ENCODE measurements at regions not wholly inside any gene's neighbourhood (a gene's known extent, or its start where the extent isn't known, plus 50 kb on each side); places are given as distances from the start of the nearest gene placed in this dataset.

- H4K20me1 ChIP-seq (ENCODE audit: insufficient read depth, low read length): no peaks in the 10 kb centered on the region
- H3K4me2 ChIP-seq (ENCODE audit: low read depth, low read length): no peak overlapping the region
- H3K14ac ChIP-seq (replicated peaks; ENCODE audit: low read depth, low read length): no peak overlapping the region
- no peaks in the 10 kb centered on the region for H3K27me3 ChIP-seq (ENCODE audit: control insufficient read depth, insufficient read depth, low read length)
- TF ChIP-seq SMC3 (IDR thresholded peaks at IDR 0.05; ENCODE audit: low read depth, low read length) (no peak), CEBPB (IDR thresholded peaks at IDR 0.05; ENCODE audit: low read depth, low read length) (no peak), USF2 (IDR thresholded peaks at IDR 0.05; ENCODE audit: low read depth, low read length) (no peak), POLR2A (IDR thresholded peaks at IDR 0.05; ENCODE audit: low read depth, low read length) (no peak), RFX5 (IDR thresholded peaks at IDR 0.05; ENCODE audit: low read depth, low read length) (no peak), RCOR1 (IDR thresholded peaks at IDR 0.05; ENCODE audit: insufficient replicate concordance, low read length) (no peak), MXI1 (IDR thresholded peaks at IDR 0.05; ENCODE audit: borderline replicate concordance, low read depth, low read length) (no peak), NFE2L2 (IDR thresholded peaks at IDR 0.05; ENCODE audit: low read depth, low read length) (no peak), CHD1 (IDR thresholded peaks at IDR 0.05; ENCODE audit: low read depth, low read length) (no peak), BHLHE40 (IDR thresholded peaks at IDR 0.05; ENCODE audit: low read depth, low read length) (no peak)
- no TSS peak for BruUV-seq (replicated peaks)
- no peak overlapping the region for H3K27ac ChIP-seq (ENCODE audit: insufficient read depth, low read length)
- H2AK5ac ChIP-seq (ENCODE audit: low read depth, low read length): no peak overlapping the region
- dilution Hi-C loops (cut with HindIII; ENCODE audit: low sequenced_read_pairs, unreplicated experiment): no loop called here
- no peak overlapping the region for H2BK20ac ChIP-seq (ENCODE audit: low read depth, low read length)
- no peak overlapping the region for H3K18ac ChIP-seq (ENCODE audit: low read depth, low read length)
- DNase-seq (no peak), ATAC-seq (ENCODE audit: low read depth) (no peak)
- in situ Hi-C loops (cut with MboI; ENCODE audit: low sequenced_read_pairs): no loop called here
- no peaks in the 10 kb centered on the region for H3K9me1 ChIP-seq (ENCODE audit: insufficient read depth, low read length)
- H2BK15ac ChIP-seq (ENCODE audit: low read depth, low read length): no peak overlapping the region
- no peaks in the 10 kb centered on the region for H3K36me3 ChIP-seq (ENCODE audit: control insufficient read depth, insufficient read depth, low read length)
- H2AK9ac ChIP-seq (replicated peaks; ENCODE audit: low read depth, low read length, poor library complexity): no peak overlapping the region
- H3K4me1 ChIP-seq (ENCODE audit: control insufficient read depth, insufficient read depth, low read length): no peaks in the 10 kb centered on the region
- H2BK120ac ChIP-seq (ENCODE audit: low read depth, low read length): no peak overlapping the region
- CTCF ChIA-PET: no interaction called here
- H2BK5ac ChIP-seq (ENCODE audit: low read depth, low read length, poor library complexity, severe bottlenecking): no peak overlapping the region
- H3K9ac ChIP-seq (ENCODE audit: low read depth, low read length): no peak overlapping the region
- POLR2A ChIA-PET (ENCODE audit: unreplicated experiment): no interaction called here
- H4K5ac ChIP-seq (ENCODE audit: low read depth, low read length): no peak overlapping the region
- no CpG with 5 or more reads among the region's 2 CpGs for whole genome bisulfite sequencing, 2 experiments (ENCODE audit: extremely low coverage in 2 of 2, insufficient read length in 1 of 2)
- no peak overlapping the region for H4K8ac ChIP-seq (ENCODE audit: low read depth in 2 of 2, low read length in 2 of 2)
- H3K9me3 ChIP-seq (ENCODE audit: control insufficient read depth, insufficient read depth, low read length): no peaks in the 10 kb centered on the region
- no peak overlapping the region for H2AFZ ChIP-seq (replicated peaks; ENCODE audit: low read length, poor library complexity)
- H3K56ac ChIP-seq (ENCODE audit: extremely low read depth, insufficient read depth, low read length): no peak overlapping the region
- H3K79me1 ChIP-seq (ENCODE audit: low read depth in 1 of 2, low read length in 2 of 2): no peaks in the 10 kb centered on the region
- intact Hi-C loops (cut with micrococcal nuclease): no loop called here
- H3K23ac ChIP-seq (ENCODE audit: low read depth, low read length): no peak overlapping the region
- no peak overlapping the region for H3K4me3 ChIP-seq (ENCODE audit: insufficient read depth, low read depth, low read length)
- H4K91ac ChIP-seq (ENCODE audit: insufficient read depth, low read depth, low read length): no peak overlapping the region
- H3K4ac ChIP-seq (ENCODE audit: low read depth, low read length): no peak overlapping the region
Observed at GRCh38 chr13:86080340-86080995, 281.2 kb upstream of the SLITRK6 start.

Data from IMR-90 (cell line).